EL (cell line): ENCODE measurements at regions not wholly inside any gene's neighbourhood (a gene's known extent, or its start where the extent isn't known, plus 50 kb on each side); places are given as distances from the start of the nearest gene placed in this dataset.

Experiments
- DNase-seq: peaks from one replicate; pipeline ENCODE4 v3.0.0-alpha.2; 2016

DNA sequence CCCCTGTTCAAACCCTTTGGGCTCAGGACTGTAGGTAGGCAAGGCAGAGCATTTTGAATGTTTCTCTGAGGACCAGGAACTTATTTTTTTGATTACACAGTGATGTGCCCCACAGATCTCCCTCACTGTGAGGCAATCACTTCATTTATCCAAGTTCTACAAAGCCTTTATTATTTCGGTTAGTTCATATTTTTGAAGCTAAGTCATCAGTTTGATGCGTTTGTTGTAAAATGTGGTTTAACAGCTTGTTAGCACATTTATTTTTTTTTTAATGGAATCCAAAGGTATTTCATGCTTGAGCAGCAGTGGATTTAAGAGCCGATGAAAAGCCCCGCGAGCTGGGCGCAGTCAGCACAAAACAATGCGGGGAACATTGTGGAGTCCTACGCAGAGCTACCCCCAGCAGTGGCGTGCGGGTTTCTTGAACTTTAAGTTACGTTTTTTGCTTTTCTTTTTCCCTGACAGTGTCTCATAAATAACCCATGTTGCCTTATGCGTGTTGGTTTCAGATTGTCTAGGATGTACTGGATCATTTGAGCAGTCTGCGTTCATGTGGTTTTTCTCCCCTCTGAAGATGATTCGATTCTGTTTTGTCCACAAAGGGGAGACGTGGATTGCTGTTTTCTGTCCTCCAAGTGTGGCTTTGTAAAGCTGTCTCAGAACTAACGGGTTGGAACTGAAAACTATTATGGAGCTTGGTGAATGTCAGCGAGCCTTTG is 233.6 kb upstream of the BMP2 start:
- DNase-seq, result peak; percentile 63

DNA sequence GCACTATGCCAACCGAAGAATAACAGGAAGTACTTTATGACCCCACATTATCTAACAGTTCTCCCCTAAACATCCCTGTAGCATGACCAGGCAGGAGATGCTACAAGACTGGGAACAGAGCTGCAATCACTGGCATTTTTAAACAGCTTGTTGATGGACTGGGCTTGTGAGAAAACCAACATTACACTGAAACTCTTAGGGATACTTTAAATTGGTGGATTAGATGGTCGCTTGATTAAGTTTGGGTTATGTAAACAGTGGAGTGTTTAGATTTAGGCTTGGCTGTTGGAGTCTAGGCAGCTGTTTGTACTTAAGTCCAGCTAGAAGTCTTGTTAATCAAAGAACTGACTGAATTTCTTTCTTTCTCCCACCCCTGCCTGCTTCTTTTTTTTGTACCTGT is 234.1 kb upstream of the BMP2 start:
- DNase-seq, result peak; percentile 1

DNA sequence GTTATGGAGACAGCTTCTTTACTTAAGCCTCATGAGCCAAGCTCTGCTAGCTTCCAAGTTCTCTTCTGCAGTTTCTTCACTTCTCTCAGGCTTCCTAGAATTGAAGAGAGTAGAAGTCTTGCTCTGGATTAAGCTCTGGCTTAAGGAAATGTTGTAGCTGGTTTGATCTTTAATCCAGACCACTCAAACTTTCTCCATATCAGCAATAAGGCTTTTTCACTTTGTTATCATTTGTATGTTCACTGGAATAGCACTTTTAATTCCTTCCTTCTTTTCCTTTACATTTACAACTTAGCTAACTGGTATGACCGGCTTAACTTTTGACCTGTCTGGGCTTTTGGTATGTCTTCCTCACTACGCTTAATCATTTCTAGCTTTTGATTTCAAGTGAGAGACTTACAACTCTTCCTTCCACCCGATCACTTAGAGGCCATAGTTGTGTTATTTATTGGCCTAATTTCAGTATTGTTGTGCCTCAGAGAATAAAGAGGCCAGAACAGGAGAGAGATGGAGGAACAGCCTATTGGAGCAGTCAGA is 236.6 kb upstream of the BMP2 start:
- DNase-seq, result no peak

DNA sequence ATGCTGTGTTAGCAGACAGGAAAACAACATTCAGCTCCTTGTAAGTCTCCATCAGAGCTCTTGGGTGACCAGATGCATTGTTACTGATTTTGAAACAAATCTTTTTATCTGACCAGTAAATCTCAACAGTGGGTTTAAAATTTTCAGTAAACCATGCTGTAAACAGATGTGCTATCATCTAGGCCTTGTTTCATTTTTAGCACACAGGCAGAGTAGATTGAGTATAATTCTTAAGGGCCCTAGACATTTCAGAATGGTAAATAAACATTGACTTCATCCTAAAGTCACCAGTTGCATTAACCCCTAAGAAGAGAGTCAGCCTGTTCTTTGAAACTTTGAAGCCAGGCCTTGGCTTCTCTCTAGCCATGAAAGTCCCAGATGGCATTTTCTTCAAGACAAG is 237.2 kb upstream of the BMP2 start:
- no peak for DNase-seq

DNA sequence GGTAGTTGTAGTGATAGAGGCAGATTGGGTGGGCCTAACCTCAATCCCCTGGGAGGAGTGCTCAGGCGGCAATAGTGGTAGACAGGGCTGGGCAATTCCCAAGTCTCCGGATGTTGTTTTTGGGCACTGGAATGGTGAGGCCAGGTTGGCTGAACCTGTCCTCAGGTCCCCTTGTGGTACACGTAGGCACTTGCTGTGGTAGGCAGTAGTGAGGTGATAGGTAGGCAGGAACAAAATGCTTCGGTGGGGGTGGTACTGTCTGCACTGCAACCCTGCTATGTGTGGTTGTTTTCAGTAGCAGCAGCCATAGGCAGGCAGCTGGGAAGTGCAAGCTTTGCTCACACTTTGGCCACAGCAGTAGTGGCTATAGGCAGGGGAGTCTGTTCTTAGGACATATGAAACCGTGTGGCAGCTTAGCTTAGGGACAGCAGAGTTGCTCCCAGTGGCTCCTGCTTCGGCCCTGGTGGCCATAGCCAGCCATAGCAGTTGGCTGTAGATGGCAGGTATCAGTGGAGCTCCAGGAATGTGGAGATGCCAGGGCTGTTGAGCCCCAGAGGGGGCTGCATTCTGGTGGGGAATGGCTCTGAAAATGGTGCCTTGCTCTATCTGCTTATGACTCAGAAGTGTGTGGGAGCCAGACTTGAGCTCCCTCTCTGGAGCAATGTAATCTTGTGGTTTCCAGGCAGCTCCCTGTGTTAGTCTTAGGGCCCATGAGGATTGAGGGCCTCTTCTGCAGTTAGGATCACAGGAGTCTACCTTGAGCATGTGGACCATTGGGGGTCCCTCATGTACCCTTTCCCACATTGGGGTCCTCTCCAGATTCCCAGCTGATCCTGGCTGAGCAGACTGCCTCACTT is 241.8 kb upstream of the BMP2 start:
- DNase-seq, result no peak

DNA sequence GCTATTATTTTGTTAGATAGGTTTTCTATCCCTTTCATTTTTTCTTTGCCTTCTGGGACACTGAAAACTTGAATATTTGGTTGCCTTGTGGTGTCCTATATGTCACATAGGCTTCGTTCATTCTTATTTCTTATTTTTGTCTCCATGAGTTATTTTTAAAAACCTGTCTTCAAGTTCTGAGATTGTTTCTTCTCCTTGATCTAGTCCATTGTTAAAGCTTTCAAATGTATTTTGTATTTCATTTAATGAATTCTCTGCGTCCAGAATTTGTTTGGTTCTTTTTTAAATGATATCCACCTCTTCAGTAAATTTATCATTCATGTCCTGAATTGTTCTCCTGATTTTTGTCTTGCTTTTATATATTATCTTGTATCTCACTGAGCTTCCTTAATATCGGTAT is 243.2 kb upstream of the BMP2 start:
- DNase-seq, result no peak

DNA sequence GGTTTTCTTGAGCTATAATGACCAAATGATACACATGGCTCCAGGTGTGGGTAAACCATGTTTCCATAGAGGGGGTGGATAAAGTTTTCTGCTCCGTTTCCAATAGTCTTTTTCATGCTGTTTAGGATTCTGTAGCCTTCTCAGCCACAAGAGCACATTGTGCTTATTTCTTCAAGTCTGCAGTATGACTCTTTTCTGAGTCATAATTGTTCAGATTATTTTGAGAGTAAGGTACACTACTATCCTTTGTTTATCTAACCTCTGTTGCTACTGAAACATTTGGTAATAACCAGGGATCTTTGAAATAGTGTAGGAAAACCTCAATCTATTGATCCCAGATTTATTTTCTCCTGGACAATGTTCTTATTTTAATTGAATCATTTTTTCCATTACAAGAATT is 247.9 kb upstream of the BMP2 start:
- no peak for DNase-seq

DNA sequence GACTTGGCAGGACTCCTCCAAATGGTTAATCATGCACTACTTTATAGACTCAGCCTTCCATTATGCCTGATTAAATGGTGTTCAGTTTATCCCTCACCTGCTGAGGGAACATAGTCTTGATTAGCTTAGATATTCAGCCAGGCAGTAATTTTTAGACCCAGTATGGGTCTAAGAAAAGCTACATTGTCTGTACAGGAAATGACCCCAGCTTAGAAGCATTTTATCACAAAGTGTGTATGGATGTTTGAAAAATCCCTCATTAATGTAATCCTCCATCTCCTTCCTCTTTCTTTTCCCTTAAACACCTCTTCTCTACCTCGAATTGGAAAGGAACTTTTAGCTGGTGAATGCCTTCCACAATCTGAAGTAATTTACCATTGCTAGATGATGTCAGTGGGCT is 252.2 kb upstream of the BMP2 start:
- no peak for DNase-seq

DNA sequence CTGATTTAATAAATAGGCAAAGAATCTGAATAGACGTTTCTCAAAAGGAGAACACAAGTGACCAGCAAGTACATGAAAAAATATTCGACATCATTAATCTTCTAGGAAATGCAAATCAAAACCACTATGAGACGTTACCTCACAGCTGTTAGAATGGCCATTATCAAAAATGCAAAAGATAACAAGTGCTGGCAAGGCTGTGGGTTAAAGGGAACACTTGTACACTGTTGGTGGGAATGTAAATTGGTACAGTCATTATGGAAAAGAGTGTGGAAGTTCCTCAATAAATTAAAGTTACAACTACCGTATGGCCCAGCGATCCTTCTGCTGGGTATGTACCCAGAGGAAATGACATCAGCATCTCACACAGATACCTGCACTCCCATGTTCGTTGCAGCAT is 253.9 kb upstream of the BMP2 start:
- no peak for DNase-seq

DNA sequence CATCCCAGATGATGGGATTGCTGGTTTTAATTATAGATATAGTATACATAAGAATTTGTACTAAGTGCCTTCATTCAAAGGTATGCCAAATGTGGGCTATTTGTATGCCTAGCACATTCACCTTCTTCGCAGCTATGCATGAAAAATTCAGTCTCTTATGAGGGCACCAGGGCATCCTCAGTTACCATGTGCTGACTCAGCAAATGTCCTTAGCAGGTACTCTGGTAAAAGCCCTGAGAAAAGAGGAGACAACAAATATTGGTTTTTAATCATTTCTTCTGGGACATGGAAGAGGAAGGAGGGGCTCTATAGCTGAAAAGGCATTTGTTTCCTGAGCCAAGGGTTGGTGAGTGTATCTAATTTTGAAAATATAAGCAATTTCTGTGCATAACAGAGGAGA is 258.1 kb upstream of the BMP2 start:
- no peak for DNase-seq

DNA sequence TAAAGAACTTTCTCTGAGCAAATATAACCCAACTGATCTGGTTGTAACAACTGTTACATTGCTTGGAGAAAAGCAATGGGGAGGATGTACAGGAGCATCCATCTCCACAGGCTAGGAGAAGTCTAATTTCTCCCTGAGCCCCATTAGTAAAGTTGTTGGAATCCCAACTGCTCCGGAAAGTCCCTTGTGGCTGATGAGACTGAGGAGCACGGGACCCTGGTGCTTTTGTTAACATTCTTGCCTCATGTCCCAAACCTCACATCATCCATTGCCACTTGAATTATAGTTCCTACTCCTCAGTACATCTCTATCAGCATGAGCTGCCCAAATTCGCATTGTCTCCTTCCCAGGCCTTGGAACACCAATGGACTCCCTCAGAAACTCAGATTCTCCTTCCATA is 260.6 kb upstream of the BMP2 start:
- DNase-seq, result no peak

DNA sequence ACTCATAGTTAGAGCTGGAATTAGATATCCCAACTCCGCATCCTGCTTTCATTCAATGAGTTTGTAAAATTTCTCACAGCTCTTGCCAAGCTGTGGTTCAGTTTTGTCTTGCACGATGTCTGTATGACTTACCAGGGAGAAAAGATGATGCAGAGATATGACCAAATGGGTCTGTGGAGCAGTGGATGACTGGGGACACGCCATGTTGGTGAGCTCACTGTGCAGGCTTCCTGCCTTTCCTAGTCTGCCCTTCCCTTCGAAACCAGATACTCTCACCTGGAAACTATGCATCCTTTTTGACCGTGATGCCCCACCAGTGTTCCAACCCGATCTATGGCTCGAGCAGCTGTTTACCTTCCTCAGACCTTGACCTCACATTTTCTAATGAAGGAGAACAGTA is 262.7 kb upstream of the BMP2 start:
- no peak for DNase-seq

DNA sequence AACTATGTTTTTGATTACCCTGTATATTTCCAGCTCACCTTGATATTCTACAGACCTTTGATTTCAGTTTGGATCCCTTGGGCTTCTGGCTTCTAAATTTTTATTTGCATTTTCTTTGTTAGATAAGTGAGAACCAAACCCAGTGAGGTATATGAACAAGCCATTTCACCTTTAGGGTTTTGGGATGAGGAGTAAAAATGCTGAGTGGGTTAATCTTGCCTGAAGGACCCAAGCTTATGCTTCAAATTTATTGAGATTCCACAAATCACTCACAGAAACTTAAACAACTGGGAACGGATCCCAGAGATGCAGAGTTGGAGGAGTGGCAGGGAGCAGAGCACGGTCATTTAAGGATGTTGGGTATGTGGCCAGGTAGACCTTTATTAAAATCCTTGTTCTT is 263.3 kb upstream of the BMP2 start:
- no peak for DNase-seq

DNA sequence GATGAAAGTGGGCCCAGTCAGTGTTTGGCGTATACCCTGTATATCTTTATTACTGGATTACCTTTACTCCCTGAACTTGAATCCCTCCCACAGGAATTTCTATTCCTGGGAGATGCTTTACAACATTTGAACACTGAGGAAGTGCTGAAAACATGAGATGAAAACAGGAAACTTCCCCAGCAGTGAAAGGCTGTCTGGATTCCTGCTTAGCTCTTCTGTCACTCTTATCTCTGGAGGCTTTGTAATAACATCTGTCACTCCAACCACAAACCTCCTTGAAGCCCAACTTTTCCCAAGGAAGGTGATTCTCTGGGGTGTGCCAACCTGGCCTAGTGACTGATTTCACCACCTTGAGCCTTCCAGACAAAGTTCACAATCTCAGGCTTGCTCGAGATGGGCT is 264.5 kb upstream of the BMP2 start:
- DNase-seq, result no peak

DNA sequence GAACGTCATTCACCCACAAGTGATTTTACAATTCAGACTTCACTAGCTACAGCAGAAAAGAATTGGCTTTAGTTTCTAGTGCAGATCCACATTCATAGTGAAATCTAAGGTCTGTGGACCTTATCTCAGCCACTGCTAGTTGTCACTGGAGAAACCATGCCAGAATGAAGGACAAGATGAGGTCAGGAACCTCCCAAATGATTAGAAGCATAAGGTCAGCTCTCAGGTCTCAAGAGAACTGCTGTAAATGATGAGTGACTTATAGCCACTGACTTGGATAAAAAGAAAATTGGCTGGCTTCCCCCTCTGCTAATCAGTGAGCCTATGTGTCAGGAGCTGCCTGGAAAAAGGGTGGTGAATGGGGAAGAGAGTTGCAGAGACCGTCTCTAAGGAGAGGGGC is 265.3 kb upstream of the BMP2 start:
- no peak for DNase-seq

DNA sequence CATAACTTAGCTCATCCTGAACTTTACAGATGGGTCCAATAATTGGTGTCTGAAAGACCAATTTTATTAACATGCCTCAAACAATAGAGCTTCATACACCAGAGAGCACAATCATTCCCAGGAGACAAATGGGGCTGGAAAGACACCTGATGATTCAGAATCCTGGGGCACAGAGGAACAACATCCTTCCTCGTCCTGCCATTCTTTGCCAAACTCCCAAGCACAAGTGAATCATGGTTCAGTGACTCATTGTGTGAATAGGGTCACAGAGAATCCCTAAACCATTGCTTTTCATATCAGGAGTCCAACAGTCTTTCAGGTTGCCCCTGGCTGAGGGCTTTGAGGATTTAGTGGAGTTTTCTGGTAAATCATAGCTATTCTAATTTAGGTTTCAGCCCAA is 266.4 kb upstream of the BMP2 start:
- peak; percentile 22 for DNase-seq

DNA sequence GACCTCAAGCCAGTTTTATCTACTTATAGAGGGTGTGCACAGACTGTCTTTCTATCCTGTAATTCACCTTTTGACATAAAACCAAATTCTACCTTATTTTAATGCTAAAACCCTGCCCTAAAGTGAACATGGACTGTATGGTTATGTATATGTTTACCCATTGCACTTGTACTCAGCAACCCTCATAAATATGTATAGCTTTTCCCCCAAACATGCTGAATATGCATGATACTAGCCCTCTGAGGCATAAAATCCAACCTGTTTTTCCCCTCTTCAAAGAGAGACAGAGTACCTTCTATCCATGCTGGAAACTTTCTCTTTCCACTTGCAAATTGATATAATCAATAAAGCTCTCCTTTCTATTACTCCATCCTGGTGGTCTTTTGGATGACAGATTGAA is 267.9 kb upstream of the BMP2 start:
- no peak for DNase-seq

DNA sequence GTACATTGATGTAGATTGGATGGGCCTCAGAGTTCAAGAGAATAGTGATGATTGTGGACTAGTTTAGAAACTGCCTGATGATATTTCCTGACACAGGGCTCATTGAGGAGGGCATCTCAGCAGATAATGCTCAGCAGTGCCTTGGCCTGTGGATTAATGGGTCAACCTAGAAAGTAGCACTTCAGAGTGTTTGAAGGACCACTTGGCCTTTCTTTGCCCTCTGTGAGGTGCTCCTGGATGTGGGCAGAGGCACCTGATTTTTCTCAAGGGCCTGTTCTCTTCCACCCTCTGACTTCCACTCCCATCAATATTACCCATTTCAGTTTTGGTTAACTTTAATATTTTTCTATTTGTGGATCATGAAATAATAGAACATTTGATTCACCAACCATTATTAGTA is 270.6 kb upstream of the BMP2 start:
- DNase-seq, result no peak

DNA sequence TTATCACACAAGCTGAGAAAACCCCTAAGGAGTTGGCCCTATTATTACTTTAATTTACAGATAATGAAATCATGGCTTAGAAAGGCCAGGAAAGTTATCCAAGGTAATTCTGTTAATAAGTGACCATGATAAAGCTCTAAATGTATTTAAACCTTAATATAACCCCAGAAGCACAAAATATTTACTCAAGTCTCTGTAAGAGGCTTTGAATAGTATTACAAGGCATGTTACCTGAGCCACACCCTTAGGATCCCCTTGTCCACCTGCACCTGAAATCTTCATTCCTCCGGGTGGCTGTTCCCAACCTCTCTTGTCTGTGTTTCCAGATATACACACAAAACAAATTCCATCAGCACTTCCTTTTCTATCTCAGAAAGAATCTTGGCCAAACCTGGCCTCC is 271.6 kb upstream of the BMP2 start:
- no peak for DNase-seq

DNA sequence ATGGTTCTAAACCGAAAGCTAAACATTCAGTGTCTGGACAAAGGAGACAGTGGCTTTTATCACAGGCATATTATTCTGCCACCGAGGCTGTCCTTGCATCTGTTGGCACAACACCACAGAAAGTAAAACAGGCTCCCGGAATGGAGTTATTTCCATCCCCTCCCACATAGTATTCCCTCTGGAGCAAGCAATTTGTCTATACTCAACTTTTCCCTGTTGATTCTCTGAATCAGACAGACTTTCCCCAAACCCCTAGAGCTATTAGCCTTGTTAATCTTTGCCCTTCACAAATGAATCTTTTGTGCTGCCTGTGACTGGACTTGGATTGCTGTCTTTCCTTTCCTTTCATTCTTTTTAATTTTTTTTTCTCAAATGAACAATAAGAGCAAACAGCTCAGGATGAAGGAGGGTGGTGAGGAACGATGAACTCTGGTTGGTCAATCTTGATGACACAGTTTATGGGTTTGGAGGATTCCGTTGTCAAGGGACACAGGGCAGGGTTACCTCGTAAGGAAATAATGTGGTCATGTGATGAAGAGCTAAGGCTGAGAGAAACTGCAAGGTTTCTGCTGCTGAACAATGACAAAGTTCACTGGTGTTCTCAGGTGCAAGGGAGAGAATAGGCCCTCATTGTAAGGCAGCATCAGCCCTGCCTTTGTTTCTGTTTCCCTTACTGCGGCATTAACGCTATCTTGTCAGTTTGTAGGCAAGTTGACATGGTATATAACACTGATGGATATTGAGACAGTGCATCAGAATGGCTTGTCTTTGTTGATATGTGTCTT is 275.0 kb upstream of the BMP2 start:
- peak; percentile 0 for DNase-seq

DNA sequence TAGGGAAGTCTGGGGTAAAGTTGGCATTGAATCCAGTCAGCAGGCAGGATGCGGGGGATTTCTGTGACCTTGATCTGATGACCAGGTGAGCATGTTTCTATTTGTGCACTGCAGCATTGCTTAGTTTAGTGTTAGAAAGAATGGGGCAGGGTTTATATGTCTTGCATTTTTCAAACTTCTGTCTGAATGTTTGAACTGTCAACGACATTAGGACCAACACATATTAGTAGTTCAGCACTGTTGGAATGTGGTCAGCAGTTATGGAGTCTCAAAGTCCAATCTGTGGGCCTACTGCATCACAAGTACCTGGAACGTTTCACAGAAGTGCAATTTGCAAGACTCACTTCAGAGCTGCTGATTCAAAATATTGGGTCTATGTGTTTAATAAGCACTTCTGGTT is 276.6 kb upstream of the BMP2 start:
- DNase-seq, result no peak

DNA sequence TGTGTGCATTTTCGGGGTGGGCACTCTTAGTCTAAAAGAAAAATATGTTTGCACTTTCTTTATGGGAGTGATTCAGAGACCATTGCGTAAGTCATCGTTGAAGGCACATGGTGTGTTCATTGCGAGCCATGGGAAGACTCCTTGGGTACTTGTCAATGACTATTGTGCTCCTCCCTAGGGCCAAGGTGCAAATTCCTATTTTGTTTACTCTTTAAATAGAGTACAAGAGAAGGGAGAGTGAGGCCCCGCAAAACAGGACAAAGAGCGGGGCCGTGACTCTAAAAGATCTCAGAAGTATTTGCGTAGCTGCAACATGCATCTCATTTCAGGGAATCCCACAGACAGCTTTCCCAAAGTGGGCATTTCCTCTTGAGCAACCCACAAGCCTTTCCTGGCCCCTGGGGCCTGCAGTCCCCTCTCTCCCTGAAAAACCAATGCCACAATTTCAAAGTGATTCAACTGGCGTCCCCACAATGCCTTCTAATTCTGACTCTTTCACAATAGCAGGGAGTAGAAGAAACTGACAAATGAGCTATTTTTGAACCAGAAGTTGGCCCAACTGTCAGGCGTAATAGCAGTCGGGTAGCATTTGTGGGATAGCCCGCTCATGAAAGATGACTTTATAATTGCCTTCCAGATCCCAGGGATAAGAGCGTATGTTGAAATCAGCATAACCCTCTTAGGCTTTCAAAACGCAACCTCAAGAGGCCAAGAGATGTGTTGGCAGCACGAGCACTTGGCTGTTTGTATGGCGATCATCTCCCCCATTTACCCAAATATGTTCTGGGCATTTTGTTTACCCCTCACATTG is 277.9 kb upstream of the BMP2 start:
- no peak for DNase-seq

DNA sequence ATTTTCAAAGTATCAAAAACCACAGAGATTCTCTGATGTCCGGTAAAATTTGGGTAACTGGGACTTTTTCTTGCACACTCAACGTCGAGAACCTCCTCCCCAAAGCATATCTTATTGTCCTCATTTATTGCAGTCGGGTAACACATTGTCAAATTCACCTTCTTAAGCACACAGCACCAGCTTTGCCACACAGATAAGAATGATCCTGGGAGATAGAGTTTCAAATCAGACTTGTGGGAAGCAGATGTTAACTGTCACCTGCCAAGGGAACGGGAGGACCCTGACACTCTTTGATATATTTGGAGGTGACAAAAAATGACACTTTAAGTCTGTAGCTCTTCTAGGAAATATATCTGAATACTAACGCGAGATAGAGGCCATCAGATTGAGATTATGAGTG is 282.1 kb upstream of the BMP2 start:
- no peak for DNase-seq
